ENCODE measurements at regions not wholly inside any gene's neighbourhood (a gene's known extent, or its start where the extent isn't known, plus 50 kb on each side); places are given as distances from the start of the nearest gene placed in this dataset.
"Not testable (repeated sequence)": the region's sequence is repeated elsewhere in the genome, so short reads cannot be mapped to it uniquely, and the experiment has no call there.

GRCh38 chr14:65991104-65991503 lies 495.1 kb upstream of the CCDC196 start:
- Histone ChIP-seq H2AFZ (ENCODE audit: low read depth, low read length) (no peak overlapping the region), H3K4me1 (ENCODE audit: insufficient read depth, low read length) (peaks cover 11% of the 10 kb centered on the region), H3K79me2 (ENCODE audit: insufficient read depth, low read length) (no peaks in the 10 kb centered on the region), H3K27ac (ENCODE audit: low read length) (no peak overlapping the region), H3K4me3 (ENCODE audit: low read depth in 1 of 2, low read length in 2 of 2) (no peak overlapping the region), H3K9me3 (ENCODE audit: insufficient read depth, low read length, severe bottlenecking) (no peaks in the 10 kb centered on the region), H3K9ac (ENCODE audit: low read depth, low read length) (no peak overlapping the region), H4K20me1 (ENCODE audit: insufficient read depth, low read length) (no peaks in the 10 kb centered on the region), H3K36me3 (ENCODE audit: insufficient read depth, low read length) (no peaks in the 10 kb centered on the region), H3K4me2 (ENCODE audit: insufficient read depth, low read length) (no peak overlapping the region), H3K27me3 (ENCODE audit: insufficient read depth, low read length, poor library complexity) (no peaks in the 10 kb centered on the region)
- ATAC-seq (ENCODE audit: insufficient read depth, low read depth) = no peak
- TF ChIP-seq EZH2 (IDR thresholded peaks at IDR 0.05; ENCODE audit: borderline replicate concordance, low read depth, low read length, severe bottlenecking) (no peak), CTCF (IDR thresholded peaks at IDR 0.05; ENCODE audit: borderline replicate concordance, extremely low read depth, low read length, poor library complexity, severe bottlenecking) (no peak)
- no peak for DNase-seq

- not testable (repeated sequence) for H2AFZ ChIP-seq (ENCODE audit: low read depth, low read length); ATAC-seq (ENCODE audit: insufficient read depth, low read depth); DNase-seq
Observed at GRCh38 chr14:65991935-65992334, 494.2 kb upstream of the CCDC196 start.

GRCh38 chr14:65993103-65993502 lies 493.1 kb upstream of the CCDC196 start:
- H3K9ac ChIP-seq (ENCODE audit: low read depth, low read length) = no peak overlapping the region
- H3K27ac ChIP-seq (ENCODE audit: low read length) = no peak overlapping the region
- H3K4me1 ChIP-seq (ENCODE audit: insufficient read depth, low read length) = peaks cover 11% of the 10 kb centered on the region
- TF ChIP-seq CTCF (IDR thresholded peaks at IDR 0.05; ENCODE audit: borderline replicate concordance, extremely low read depth, low read length, poor library complexity, severe bottlenecking) (no peak), EZH2 (IDR thresholded peaks at IDR 0.05; ENCODE audit: borderline replicate concordance, low read depth, low read length, severe bottlenecking) (no peak)
- no peaks in the 10 kb centered on the region for H3K9me3 ChIP-seq (ENCODE audit: insufficient read depth, low read length, severe bottlenecking)
- no peak overlapping the region for H3K4me3 ChIP-seq (ENCODE audit: low read depth in 1 of 2, low read length in 2 of 2)
- no peak overlapping the region for H3K4me2 ChIP-seq (ENCODE audit: insufficient read depth, low read length)
- DNase-seq = peak; percentile 76
- ATAC-seq (ENCODE audit: insufficient read depth, low read depth) = peak; percentile 95
- H2AFZ ChIP-seq (ENCODE audit: low read depth, low read length) = no peak overlapping the region
- H3K27me3 ChIP-seq (ENCODE audit: insufficient read depth, low read length, poor library complexity) = no peaks in the 10 kb centered on the region
- no peaks in the 10 kb centered on the region for H4K20me1 ChIP-seq (ENCODE audit: insufficient read depth, low read length)
- H3K79me2 ChIP-seq (ENCODE audit: insufficient read depth, low read length) = no peaks in the 10 kb centered on the region
- H3K36me3 ChIP-seq (ENCODE audit: insufficient read depth, low read length) = no peaks in the 10 kb centered on the region

More at GRCh38 chr14:65991935-65992334, 494.2 kb upstream of the CCDC196 start:
- not testable (repeated sequence) for H3K27ac ChIP-seq (ENCODE audit: low read length); H3K4me3 ChIP-seq (ENCODE audit: low read depth in 1 of 2, low read length in 2 of 2); H3K27me3 ChIP-seq (ENCODE audit: insufficient read depth, low read length, poor library complexity); H3K4me2 ChIP-seq (ENCODE audit: insufficient read depth, low read length); H3K9me3 ChIP-seq (ENCODE audit: insufficient read depth, low read length, severe bottlenecking); H4K20me1 ChIP-seq (ENCODE audit: insufficient read depth, low read length); H3K79me2 ChIP-seq (ENCODE audit: insufficient read depth, low read length); H3K36me3 ChIP-seq (ENCODE audit: insufficient read depth, low read length); H3K9ac ChIP-seq (ENCODE audit: low read depth, low read length)
- H3K4me1 ChIP-seq (ENCODE audit: insufficient read depth, low read length) = peaks cover 11% of the 10 kb centered on the region

GRCh38 chr14:65993996-65994395 lies 492.2 kb upstream of the CCDC196 start:
- no peak overlapping the region for H2AFZ ChIP-seq (ENCODE audit: low read depth, low read length)
- no peak overlapping the region for H3K4me3 ChIP-seq (ENCODE audit: low read depth in 1 of 2, low read length in 2 of 2)
- TF ChIP-seq CTCF (IDR thresholded peaks at IDR 0.05; ENCODE audit: borderline replicate concordance, extremely low read depth, low read length, poor library complexity, severe bottlenecking) (no peak), EZH2 (IDR thresholded peaks at IDR 0.05; ENCODE audit: borderline replicate concordance, low read depth, low read length, severe bottlenecking) (no peak)
- no peaks in the 10 kb centered on the region for H3K36me3 ChIP-seq (ENCODE audit: insufficient read depth, low read length)
- no peak for DNase-seq
- no peak overlapping the region for H3K27ac ChIP-seq (ENCODE audit: low read length)
- peaks cover 1% of the 10 kb centered on the region for H3K9me3 ChIP-seq (ENCODE audit: insufficient read depth, low read length, severe bottlenecking)
- no peak overlapping the region for H3K4me2 ChIP-seq (ENCODE audit: insufficient read depth, low read length)
- H4K20me1 ChIP-seq (ENCODE audit: insufficient read depth, low read length) = no peaks in the 10 kb centered on the region
- no peak overlapping the region for H3K9ac ChIP-seq (ENCODE audit: low read depth, low read length)
- no peak for ATAC-seq (ENCODE audit: insufficient read depth, low read depth)
- H3K4me1 ChIP-seq (ENCODE audit: insufficient read depth, low read length) = peaks cover 11% of the 10 kb centered on the region
- H3K79me2 ChIP-seq (ENCODE audit: insufficient read depth, low read length) = no peaks in the 10 kb centered on the region
- no peaks in the 10 kb centered on the region for H3K27me3 ChIP-seq (ENCODE audit: insufficient read depth, low read length, poor library complexity)
